HG02938 (cell line): ENCODE measurements at regions not wholly inside any gene's neighbourhood (a gene's known extent, or its start where the extent isn't known, plus 50 kb on each side); places are given as distances from the start of the nearest gene placed in this dataset.
A peak's percentile ranks its signal among the peaks of the same experiment; 100 is the strongest.

ENCODE experiments used
- ATAC-seq: cut with Tn5 transposase; IDR thresholded peaks from one replicate; pipeline ENCODE4 v1.9.1; 2021; ENCODE audit warnings: mild to moderate bottlenecking, moderate library complexity; ENCODE audit not compliant: unreplicated experiment

GRCh38 chr6:159100395-159101182 lies 55.8 kb upstream of the TAGAP start:
- ATAC-seq: no peak

- ATAC-seq: no peak
Observed at GRCh38 chr6:159099961-159100360, 55.2 kb upstream of the TAGAP start.

GRCh38 chr6:159099276-159099675 lies 54.5 kb upstream of the TAGAP start:
- ATAC-seq: no peak

GRCh38 chr6:159098636-159099106 lies 53.9 kb upstream of the TAGAP start:
- peak; percentile 30 for ATAC-seq

- no peak for ATAC-seq
Observed at GRCh38 chr6:159097256-159097655, 52.5 kb upstream of the TAGAP start.

GRCh38 chr6:159095616-159096015 lies 50.8 kb upstream of the TAGAP start:
- no peak for ATAC-seq

GRCh38 chr6:159094444-159095252 lies 49.9 kb upstream of the TAGAP start:
- no peak for ATAC-seq
